K562 (cell line): ENCODE measurements at regions not wholly inside any gene's neighbourhood (a gene's known extent, or its start where the extent isn't known, plus 50 kb on each side); places are given as distances from the start of the nearest gene placed in this dataset.

ENCODE experiments used
- ATAC-seq: fragments of 200-7000 bp; cut with Tn5 transposase; 3 replicates; pipeline ENCODE4 v1.9.1; 2020; ENCODE audit warnings: moderate library complexity
- BruUV-seq: library from RNA; stranded (reverse); fragments of 400-500 nt; replicated peaks from 2 replicates; lab custom pipeline; 2021; lab: Mats Ljungman, UMichigan
- CTCF ChIA-PET: fragments of 300-600 bp; formaldehyde crosslinking; extraction: SDS; loops from one replicate; lab custom pipeline; 2021; ENCODE audit warnings: low intra/inter-chr PET ratio; lab: Yijun Ruan, JAX
- POLR2A ChIA-PET: fragments of 300-600, 350-650 bp; sonication (Branson Sonifier 250); formaldehyde crosslinking; extraction: SDS; loops from one replicate; lab custom pipeline; 2021; ENCODE audit warnings: antibody characterized with exemption, inconsistent platforms; lab: Yijun Ruan, JAX
- DNase-seq, 4 experiments: peaks; one replicate each; pipeline versions ENCODE4 v3.0.0 to v3.0.0-alpha.2; 2011 to 2018; ENCODE audit warnings: low spot score in 3 of 4, mixed read lengths in 3 of 4; ENCODE audit errors: extremely low read depth in 1 of 4
- FAIRE-seq: peaks from 2 replicates; lab custom pipeline; 2011; peaks lifted over from hg19 to GRCh38; lab: Jason Lieb, UNC
- H2AFZ ChIP-seq: 2 replicates; pipeline ENCODE4 v1.6.0; 2011; ENCODE audit warnings: low read depth, low read length, control low read depth, inconsistent platforms
- H3K27ac ChIP-seq: fragments of 200-600 bp; 3 replicates; pipeline ENCODE4 v1.8.0; 2011; ENCODE audit warnings: low read depth, mild to moderate bottlenecking, control low read depth, inconsistent platforms, low read length, moderate library complexity, mixed read lengths; ENCODE audit errors: extremely low read depth
- H3K27me3 ChIP-seq, 2 experiments: fragments of 300-600 bp in 1 of 2; 2 replicates in 1 of 2; 3 replicates in 1 of 2; pipeline versions ENCODE4 v1.6.0 to v1.8.0; 2011; ENCODE audit warnings: inconsistent platforms in 2 of 2, low read length in 2 of 2, mild to moderate bottlenecking in 1 of 2, mixed read lengths in 1 of 2, moderate library complexity in 1 of 2; ENCODE audit not compliant: control insufficient read depth in 2 of 2, insufficient read depth in 2 of 2
- H3K36me3 ChIP-seq: fragments of 300-600 bp; 3 replicates; pipeline ENCODE4 v1.8.0; 2011; ENCODE audit warnings: mild to moderate bottlenecking, low read length, inconsistent platforms; ENCODE audit not compliant: control insufficient read depth, insufficient read depth
- H3K4me1 ChIP-seq, 2 experiments: fragments of 200-600 bp in 1 of 2; replicated peaks in 1 of 2; 2 replicates in 1 of 2; 3 replicates in 1 of 2; pipeline versions ENCODE4 v1.5.1 to v1.8.0; 2011; ENCODE audit warnings: inconsistent platforms in 2 of 2, low read length in 2 of 2, mild to moderate bottlenecking in 1 of 2, mixed read lengths in 1 of 2, moderate library complexity in 1 of 2; ENCODE audit not compliant: control insufficient read depth in 2 of 2, insufficient read depth in 2 of 2
- H3K4me2 ChIP-seq: 2 replicates; pipeline ENCODE4 v1.6.1; 2011; ENCODE audit warnings: low read length, control low read depth, inconsistent platforms, mixed read lengths; ENCODE audit not compliant: insufficient read depth
- H3K4me3 ChIP-seq: fragments of 200-600 bp; sonication (generic), shearing (Covaris generic); 2 replicates; pipeline ENCODE4 v1.5.1; 2016; ENCODE audit warnings: control low read depth, inconsistent platforms
- H3K79me2 ChIP-seq: fragments of 200-600 bp; 3 replicates; pipeline ENCODE4 v1.8.0; 2011; ENCODE audit warnings: low read length, inconsistent platforms; ENCODE audit not compliant: control insufficient read depth, insufficient read depth
- H3K9ac ChIP-seq, 2 experiments: 2 replicates each; pipeline versions ENCODE4 v1.6.0 to v1.6.1; 2011; ENCODE audit warnings: low read depth in 2 of 2, low read length in 2 of 2, control low read depth in 1 of 2, inconsistent platforms in 1 of 2, mild to moderate bottlenecking in 1 of 2, mixed read lengths in 1 of 2; ENCODE audit not compliant: insufficient read depth in 1 of 2
- H3K9me1 ChIP-seq: one replicate; pipeline ENCODE4 v1.6.0; 2011; ENCODE audit warnings: inconsistent platforms, mild to moderate bottlenecking, low read length, moderate library complexity; ENCODE audit not compliant: control insufficient read depth, insufficient read depth
- H3K9me3 ChIP-seq: replicated peaks from 2 replicates; pipeline ENCODE4 v1.5.1; 2011; ENCODE audit warnings: low read depth, low read length, inconsistent platforms; ENCODE audit not compliant: control insufficient read depth, insufficient read depth
- H4K20me1 ChIP-seq: replicated peaks from 2 replicates; pipeline ENCODE4 v1.6.1; 2011; ENCODE audit warnings: low read length, inconsistent platforms, mixed read lengths; ENCODE audit not compliant: control insufficient read depth, insufficient read depth
- BMI1 ChIP-seq: fragments of 150-350 bp; IDR thresholded peaks from 2 replicates; pipeline ENCODE4 v1.6.1; 2014; ENCODE audit warnings: low read length
- CAMTA2 ChIP-seq: fragments of 250-450 bp; sonication (Bioruptor Pico); conservative IDR thresholded peaks from 2 replicates; pipeline ENCODE4 v1.5.1; 2022
- CHD4 ChIP-seq: fragments of 200-600 bp; sonication (generic); IDR thresholded peaks from 3 replicates; pipeline ENCODE4 v1.6.1; 2012; ENCODE audit warnings: low read depth, mild to moderate bottlenecking, mixed read lengths, low read length, inconsistent platforms; ENCODE audit not compliant: insufficient read depth, insufficient replicate concordance, poor library complexity, severe bottlenecking
- MAFF ChIP-seq: IDR thresholded peaks from 2 replicates; pipeline ENCODE4 v1.6.1; 2012; ENCODE audit warnings: low read length, improper control_type of control experiment
- MCM7 ChIP-seq, 2 experiments: fragments of 450-650 bp; IDR thresholded peaks; 2 replicates each; pipeline ENCODE4 v1.6.1; 2016 to 2018
- TAF15 ChIP-seq: fragments of 200-400 bp; formaldehyde crosslinking; IDR thresholded peaks from 2 replicates; pipeline ENCODE4 v1.6.1; 2017; ENCODE audit warnings: mild to moderate bottlenecking, low read depth, low read length, moderate library complexity
- TAL1 ChIP-seq: fragments of 450-650 bp; IDR thresholded peaks from 2 replicates; pipeline ENCODE4 v1.6.1; 2016; ENCODE audit warnings: mild to moderate bottlenecking
- XRCC5 ChIP-seq: fragments of 200-400 bp; formaldehyde crosslinking; IDR thresholded peaks from 2 replicates; pipeline ENCODE4 v1.6.1; 2017; ENCODE audit warnings: low read depth, mild to moderate bottlenecking, low read length
- ZNF316 ChIP-seq: fragments of 450-650 bp; IDR thresholded peaks from 2 replicates; pipeline ENCODE4 v1.6.1; 2016
- ZNF77 ChIP-seq: fragments of 250-450 bp; sonication (Bioruptor Pico); IDR thresholded peaks from 2 replicates; pipeline ENCODE4 v1.5.0; 2020
- WGBS: fragments of 100-300 bp; shearing (Covaris generic); methylation state at CpG from one replicate; pipeline ENCODE4 v1.1.6; 2016; ENCODE audit warnings: low coverage, mixed read lengths; ENCODE audit not compliant: insufficient coverage; ENCODE audit errors: missing lambda C conversion rate; 5-methylcytosine and 5-hydroxymethylcytosine counted together
- in situ Hi-C: fragments of 300-500 bp; cut with MboI; formaldehyde crosslinking; loops from 4 replicates; pipeline ENCODE4 v1.15.0; 2018; ENCODE audit warnings: inconsistent platforms, mixed read lengths
- intact Hi-C: fragments of 100-400 bp; cut with micrococcal nuclease; formaldehyde crosslinking; loops from 2 replicates; pipeline ENCODE4 v1.14.2; 2022

DNA sequence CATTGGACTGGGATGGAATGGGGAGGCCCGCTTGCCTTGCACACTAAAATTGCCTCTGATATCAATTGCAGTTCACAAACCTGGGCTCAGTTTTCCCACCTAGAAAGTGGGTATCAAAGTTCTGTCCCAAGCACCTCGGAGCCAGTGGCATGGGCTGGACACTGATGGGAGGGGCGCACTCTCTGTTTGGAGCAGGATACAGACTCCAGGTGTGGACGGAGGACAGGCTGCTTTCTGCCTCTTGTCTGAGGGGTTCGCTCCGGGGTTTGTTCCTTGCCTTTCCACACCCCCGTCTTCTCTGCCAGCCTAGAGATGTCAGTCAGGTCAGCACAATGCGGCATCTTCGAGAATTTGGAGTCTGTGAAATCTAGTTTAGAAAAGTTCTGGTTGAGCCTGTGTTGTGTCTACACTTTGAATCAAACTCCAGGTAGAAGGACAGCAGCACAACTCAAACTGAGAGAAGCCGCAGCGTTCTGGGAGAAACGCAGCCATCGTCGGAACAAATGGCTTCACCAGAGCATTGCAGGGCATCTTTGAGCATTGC lies 141.9 kb downstream of the TEX29 start:
- no peak for FAIRE-seq
- CTCF ChIA-PET, result no interaction called here

GRCh38 chr13:111462944-111463343 lies 142.5 kb downstream of the TEX29 start:
- intact Hi-C loops (no loop called here), in situ Hi-C loops (no loop called here)
- H3K36me3 ChIP-seq, result no peaks in the 10 kb centered on the region
- no peak for DNase-seq
- ChIA-PET CTCF (no interaction called here), POLR2A (no interaction called here)
- no peaks in the 10 kb centered on the region for H3K9me3 ChIP-seq
- no peaks in the 10 kb centered on the region for H3K9me1 ChIP-seq
- H3K79me2 ChIP-seq, result no peaks in the 10 kb centered on the region
- no peaks in the 10 kb centered on the region for H4K20me1 ChIP-seq
- WGBS, result 0% methylated on average over 5 of the region's 6 CpGs
- FAIRE-seq, result no peak
- H3K4me2 ChIP-seq, result no peak overlapping the region
- ATAC-seq, result no peak
- no peak overlapping the region for H2AFZ ChIP-seq
- H3K4me3 ChIP-seq, result no peak overlapping the region
- H3K9ac ChIP-seq, result no peak overlapping the region
- TF ChIP-seq MCM7 (IDR thresholded peaks at IDR 0.05) (no peak), ZNF316 (peak; percentile 34; the same call in 1 of the 2 replicates), CAMTA2 (no peak), MAFF (0 out of 2 replicates have a peak, but pooled peaks have one; percentile 12)
- BruUV-seq, result no TSS peak
- peaks cover 0 to 30% of the 10 kb centered on the region in 2 experiments; a peak in 3 of 5 replicates for H3K27me3 ChIP-seq
- H3K27ac ChIP-seq, result no peak overlapping the region
- H3K4me1 ChIP-seq, result no peaks in the 10 kb centered on the region; a peak in 1 of 5 replicates

More for the DNA sequence above, 141.9 kb downstream of the TEX29 start:
- ATAC-seq (no peak), DNase-seq (no peak)
- Histone ChIP-seq H3K9me1 (no peaks in the 10 kb centered on the region), H3K4me3 (no peak overlapping the region), H3K4me2 (no peak overlapping the region), H4K20me1 (no peaks in the 10 kb centered on the region), H3K4me1 (no peaks in the 10 kb centered on the region; a peak in 1 of 5 replicates), H3K9me3 (no peaks in the 10 kb centered on the region), H3K79me2 (no peaks in the 10 kb centered on the region), H3K36me3 (no peaks in the 10 kb centered on the region), H3K9ac (no peak overlapping the region), H3K27ac (no peak overlapping the region), H3K27me3 (peaks cover 0 to 30% of the 10 kb centered on the region in 2 experiments; a peak in 4 of 5 replicates), H2AFZ (no peak overlapping the region)
- WGBS, result under 1% methylated on average over 13 of the region's 14 CpGs
- in situ Hi-C loops, result no loop called here
- POLR2A ChIA-PET, result no interaction called here
- TF ChIP-seq TAL1 (no peak), XRCC5 (no peak), CHD4 (no peak), BMI1 (no peak), ZNF77 (no peak), TAF15 (no peak)
- no TSS peak for BruUV-seq
- intact Hi-C loops, result no loop called here
